GM12891 (cell line): ENCODE measurements at regions not wholly inside any gene's neighbourhood (a gene's known extent, or its start where the extent isn't known, plus 50 kb on each side); places are given as distances from the start of the nearest gene placed in this dataset.

Source experiments
- POLR2A ChIP-seq: IDR thresholded peaks from 2 replicates; pipeline ENCODE4 v1.6.1; 2011; ENCODE audit warnings: low read depth, low read length, control low read depth
- POLR2AphosphoS5 ChIP-seq: IDR thresholded peaks from 2 replicates; pipeline ENCODE4 v1.6.1; 2011; ENCODE audit warnings: low read depth, low read length, control low read depth
- SPI1 ChIP-seq: IDR thresholded peaks from 2 replicates; pipeline ENCODE4 v1.6.1; 2011; ENCODE audit warnings: low read depth, low read length, control low read depth
- TAF1 ChIP-seq: IDR thresholded peaks from 2 replicates; pipeline ENCODE4 v1.6.1; 2011; ENCODE audit warnings: low read depth, low read length, control low read depth

GRCh38 chr2:16245481-16246054, 305.2 kb downstream of the MYCN start:
- TF ChIP-seq POLR2AphosphoS5: no peak
- no peak for TF ChIP-seq SPI1
- TF ChIP-seq POLR2A: no peak
- TF ChIP-seq TAF1: no peak
